ENCODE measurements at regions not wholly inside any gene's neighbourhood (a gene's known extent, or its start where the extent isn't known, plus 50 kb on each side); places are given as distances from the start of the nearest gene placed in this dataset.

GRCh38 chr12:124488520-124488919 lies 78.9 kb downstream of the NCOR2 start:
- POLR2A ChIA-PET = no interaction called here
- CTCF ChIA-PET = no interaction called here
- BruUV-seq (replicated peaks) = no TSS peak
- no peak for ATAC-seq
- peaks cover 3% of the 10 kb centered on the region for H3K36me3 ChIP-seq (ENCODE audit: control insufficient read depth, insufficient read depth, low read length)
- H3K4me3 ChIP-seq (ENCODE audit: low read depth in 2 of 2, low read length in 2 of 2) = no peak overlapping the region
- no peak overlapping the region for H3K27ac ChIP-seq (ENCODE audit: low read length)
- TF ChIP-seq REST (IDR thresholded peaks at IDR 0.05; ENCODE audit: insufficient read depth in 1 of 2, low read depth in 2 of 2, low read length in 1 of 2) (no peak), POLR2AphosphoS5 (IDR thresholded peaks at IDR 0.05; ENCODE audit: low read depth, low read length) (no peak), SIN3A (IDR thresholded peaks at IDR 0.05; ENCODE audit: borderline replicate concordance, insufficient read depth, low read depth, low read length) (no peak), CTCF (IDR thresholded peaks at IDR 0.05) (no peak), TCF7L2 (IDR thresholded peaks at IDR 0.05; ENCODE audit: low read depth, low read length) (no peak)
- H3K9me3 ChIP-seq (ENCODE audit: control insufficient read depth, insufficient read depth, low read depth, low read length) = no peaks in the 10 kb centered on the region
- H3K27me3 ChIP-seq (ENCODE audit: control insufficient read depth, insufficient read depth, low read length) = no peaks in the 10 kb centered on the region
- in situ Hi-C loops (cut with HindIII; ENCODE audit: low pct_unique_long_range_greater_than_20kb, low sequenced_read_pairs) (no loop called here), intact Hi-C loops (cut with micrococcal nuclease; ENCODE audit: unreplicated experiment) (no loop called here)
- no peak for DNase-seq (ENCODE audit: low read depth, low spot score)
- peaks cover 22% of the 10 kb centered on the region for H3K4me1 ChIP-seq (ENCODE audit: control insufficient read depth, insufficient read depth, low read length)

GRCh38 chr12:124487834-124488165 lies 79.6 kb downstream of the NCOR2 start:
- no peak overlapping the region for H3K27ac ChIP-seq (ENCODE audit: low read length)
- H3K27me3 ChIP-seq (ENCODE audit: control insufficient read depth, insufficient read depth, low read length) = no peaks in the 10 kb centered on the region
- BruUV-seq (replicated peaks) = TSS peak; percentile 46
- ChIA-PET CTCF (no interaction called here), POLR2A (no interaction called here)
- H3K4me3 ChIP-seq (ENCODE audit: low read depth in 2 of 2, low read length in 2 of 2) = no peak overlapping the region
- ATAC-seq (no peak), DNase-seq (ENCODE audit: low read depth, low spot score) (no peak)
- in situ Hi-C loops (cut with HindIII; ENCODE audit: low pct_unique_long_range_greater_than_20kb, low sequenced_read_pairs) = no loop called here
- TF ChIP-seq SIN3A (IDR thresholded peaks at IDR 0.05; ENCODE audit: borderline replicate concordance, insufficient read depth, low read depth, low read length) (no peak), CTCF (IDR thresholded peaks at IDR 0.05) (no peak), POLR2AphosphoS5 (IDR thresholded peaks at IDR 0.05; ENCODE audit: low read depth, low read length) (no peak), REST (IDR thresholded peaks at IDR 0.05; ENCODE audit: insufficient read depth in 1 of 2, low read depth in 2 of 2, low read length in 1 of 2) (no peak), TCF7L2 (IDR thresholded peaks at IDR 0.05; ENCODE audit: low read depth, low read length) (no peak)
- intact Hi-C loops (cut with micrococcal nuclease; ENCODE audit: unreplicated experiment) = no loop called here
- peaks cover 22% of the 10 kb centered on the region for H3K4me1 ChIP-seq (ENCODE audit: control insufficient read depth, insufficient read depth, low read length)
- H3K9me3 ChIP-seq (ENCODE audit: control insufficient read depth, insufficient read depth, low read depth, low read length) = no peaks in the 10 kb centered on the region
- H3K36me3 ChIP-seq (ENCODE audit: control insufficient read depth, insufficient read depth, low read length) = peaks cover 3% of the 10 kb centered on the region

Data from Panc1 (cell line).